Progenitor cell of endocrine pancreas (in vitro differentiated cells): ENCODE measurements at regions not wholly inside any gene's neighbourhood (a gene's known extent, or its start where the extent isn't known, plus 50 kb on each side); places are given as distances from the start of the nearest gene placed in this dataset.
A peak's percentile ranks its signal among the peaks of the same experiment; 100 is the strongest.
"Not testable (repeated sequence)": the region's sequence is repeated elsewhere in the genome, so short reads cannot be mapped to it uniquely, and the experiment has no call there.

Experiments
- DNase-seq: peaks from one replicate; pipeline ENCODE4 v3.0.0; 2021; ENCODE audit warnings: low spot score; ENCODE audit not compliant: unreplicated experiment
- H3K27ac Mint-ChIP-seq: 2 replicates; pipeline ENCODE4 v1.8.0; 2021; ENCODE audit warnings: mild to moderate bottlenecking, moderate library complexity, mixed read lengths
- H3K27me3 Mint-ChIP-seq: 2 replicates; pipeline ENCODE4 v1.8.0; 2021; ENCODE audit warnings: mixed read lengths
- H3K36me3 Mint-ChIP-seq: 2 replicates; pipeline ENCODE4 v1.8.0; 2022; ENCODE audit warnings: mixed read lengths; ENCODE audit not compliant: insufficient read depth
- H3K4me1 Mint-ChIP-seq: 2 replicates; pipeline ENCODE4 v1.8.0; 2021; ENCODE audit warnings: low read depth, mixed read lengths
- H3K4me3 Mint-ChIP-seq: 2 replicates; pipeline ENCODE4 v1.8.0; 2021; ENCODE audit warnings: low read depth, mild to moderate bottlenecking, moderate library complexity, mixed read lengths
- H3K9me3 Mint-ChIP-seq: 2 replicates; pipeline ENCODE4 v1.8.0; 2021; ENCODE audit warnings: low read depth, mixed read lengths
- CTCF ChIP-seq: fragments of 200-600 bp; sonication (generic); IDR thresholded peaks from one replicate; pipeline ENCODE4 v1.5.0; 2021; ENCODE audit warnings: antibody characterized with exemption, mild to moderate bottlenecking; ENCODE audit not compliant: unreplicated experiment

GRCh38 chr4:9110700-9111099 lies 59.5 kb upstream of the FAM90A26 start:
- not testable (repeated sequence) for H3K27me3 Mint-ChIP-seq, H3K4me1 Mint-ChIP-seq, H3K27ac Mint-ChIP-seq, H3K4me3 Mint-ChIP-seq, DNase-seq, H3K9me3 Mint-ChIP-seq, H3K36me3 Mint-ChIP-seq

- TF ChIP-seq CTCF, result peak; percentile 45
- not testable (repeated sequence) for H3K27ac Mint-ChIP-seq, H3K4me1 Mint-ChIP-seq, H3K36me3 Mint-ChIP-seq, H3K4me3 Mint-ChIP-seq, H3K27me3 Mint-ChIP-seq, H3K9me3 Mint-ChIP-seq, DNase-seq
These were observed 67.1 kb upstream of the FAM90A26 start for GRCh38 chr4:9103148-9103524.

DNA sequence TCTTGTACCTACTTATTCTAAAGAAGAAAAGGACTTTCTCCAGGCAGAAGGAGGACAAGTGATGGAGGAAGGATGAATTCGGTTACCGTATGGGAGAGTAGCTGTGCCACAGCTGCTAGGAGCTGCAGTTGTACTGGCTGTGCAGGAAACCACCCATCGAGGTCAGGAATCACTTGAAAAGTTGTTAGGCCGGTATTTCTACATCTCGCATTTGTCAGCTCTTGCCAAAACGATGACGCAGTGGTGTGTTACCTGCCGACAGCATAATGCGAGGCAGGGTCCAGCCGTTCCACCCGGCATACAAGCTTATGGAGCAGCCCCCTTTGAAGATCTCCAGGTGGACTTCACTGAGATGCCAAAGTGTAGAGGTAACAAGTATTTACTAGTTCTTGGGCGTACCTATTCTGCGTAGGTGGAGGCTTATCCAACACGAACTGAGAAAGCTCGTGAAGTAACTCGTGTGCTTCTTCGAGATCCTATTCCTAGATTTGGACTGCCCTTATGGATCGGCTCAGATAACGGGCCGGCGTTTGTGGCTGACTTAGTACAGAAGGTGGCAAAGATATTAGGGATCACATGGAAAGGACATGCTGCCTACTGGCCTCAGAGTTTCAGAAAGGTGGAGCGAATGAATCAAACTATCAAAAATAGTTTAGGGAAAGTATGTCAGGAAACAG lies 67.6 kb upstream of the FAM90A26 start:
- not testable (repeated sequence) for H3K27me3 Mint-ChIP-seq, H3K4me1 Mint-ChIP-seq, DNase-seq, H3K36me3 Mint-ChIP-seq, H3K4me3 Mint-ChIP-seq
- Mint-ChIP-seq H3K27ac (peak overlapping the region; percentile 83), H3K9me3 (peaks cover 12% of the 10 kb centered on the region)

- DNase-seq, H3K4me3 Mint-ChIP-seq, H3K27me3 Mint-ChIP-seq, H3K27ac Mint-ChIP-seq, H3K4me1 Mint-ChIP-seq, H3K36me3 Mint-ChIP-seq: not testable (repeated sequence)
- peaks cover 46% of the 10 kb centered on the region for H3K9me3 Mint-ChIP-seq
These were observed 73.9 kb upstream of the FAM90A26 start for GRCh38 chr4:9096330-9096729.

DNA sequence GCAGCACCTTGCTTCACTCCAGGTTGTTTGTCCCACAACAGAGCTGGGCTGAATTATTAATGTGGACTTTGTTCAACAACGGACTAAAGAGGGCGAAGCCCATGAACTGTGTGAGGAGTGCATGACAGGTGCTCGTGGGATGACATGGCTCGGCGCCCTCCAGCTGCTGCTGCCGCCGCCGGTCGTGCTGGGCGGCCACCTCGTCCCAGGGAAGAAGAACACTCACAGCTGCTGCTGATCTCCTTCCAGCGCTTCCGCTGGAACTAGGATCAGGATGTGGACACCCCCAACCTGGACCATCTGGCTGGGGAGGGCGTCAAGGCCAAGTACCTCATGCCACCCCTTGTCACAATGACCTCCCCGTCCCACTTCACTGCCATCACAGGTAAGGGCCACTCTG lies 91.4 kb upstream of the FAM90A26 start:
- peaks cover 37% of the 10 kb centered on the region for H3K9me3 Mint-ChIP-seq
- not testable (repeated sequence) for DNase-seq

DNA sequence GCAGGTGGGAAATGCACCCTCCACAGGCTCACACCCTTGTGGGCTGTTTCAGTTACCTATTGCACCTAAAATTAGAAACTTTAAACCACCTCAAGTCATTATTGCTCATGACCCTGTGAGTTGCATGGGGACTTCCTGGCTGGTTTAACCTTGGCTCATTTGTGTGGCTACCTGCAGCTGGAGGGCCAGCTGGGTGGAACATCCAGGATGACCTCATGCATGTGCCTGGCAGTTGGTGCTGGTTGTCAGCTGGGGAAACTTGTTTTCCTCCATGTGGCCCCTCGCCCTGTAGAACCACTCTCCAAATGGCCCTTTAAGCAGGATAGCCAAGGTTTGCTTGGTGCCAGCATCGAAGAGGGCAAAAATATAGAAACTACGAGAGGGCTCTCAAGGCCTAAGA lies 93.2 kb upstream of the FAM90A26 start:
- Mint-ChIP-seq H3K4me1 (peaks cover 12% of the 10 kb centered on the region), H3K9me3 (peaks cover 27% of the 10 kb centered on the region)
- H3K27me3 Mint-ChIP-seq, DNase-seq, H3K4me3 Mint-ChIP-seq, H3K27ac Mint-ChIP-seq, H3K36me3 Mint-ChIP-seq: not testable (repeated sequence)

More for the DNA sequence above, 91.4 kb upstream of the FAM90A26 start:
- not testable (repeated sequence) for H3K4me1 Mint-ChIP-seq, H3K36me3 Mint-ChIP-seq, H3K27ac Mint-ChIP-seq, H3K27me3 Mint-ChIP-seq, H3K4me3 Mint-ChIP-seq

- peaks cover 22% of the 10 kb centered on the region for H3K9me3 Mint-ChIP-seq
- H3K4me3 Mint-ChIP-seq, H3K27ac Mint-ChIP-seq, DNase-seq, H3K36me3 Mint-ChIP-seq, H3K27me3 Mint-ChIP-seq: not testable (repeated sequence)
- H3K4me1 Mint-ChIP-seq, result peaks cover 12% of the 10 kb centered on the region
These were observed 93.7 kb upstream of the FAM90A26 start for GRCh38 chr4:9076486-9076885.

DNA sequence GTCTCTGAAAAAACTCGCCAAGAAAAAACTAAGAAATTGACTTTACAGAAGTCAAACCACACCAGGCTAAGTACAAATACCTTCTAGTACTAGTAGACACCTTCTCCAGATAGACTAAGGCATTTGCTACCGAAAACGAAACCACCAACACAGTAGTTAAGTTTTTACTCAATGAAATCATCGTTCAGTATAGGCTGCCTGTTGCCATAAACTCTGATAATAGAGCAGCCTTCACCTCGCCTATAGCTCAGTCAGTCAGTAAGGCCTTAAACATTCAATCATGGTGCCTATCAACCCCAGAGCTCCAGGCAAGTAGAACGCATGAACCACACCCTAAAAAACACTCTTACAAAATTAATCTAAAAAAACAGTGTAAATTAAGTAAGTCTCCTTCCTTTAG lies 96.8 kb upstream of the FAM90A26 start:
- Mint-ChIP-seq H3K9me3 (peaks cover 27% of the 10 kb centered on the region), H3K4me1 (peaks cover 12% of the 10 kb centered on the region)
- not testable (repeated sequence) for DNase-seq, H3K36me3 Mint-ChIP-seq, H3K27me3 Mint-ChIP-seq, H3K27ac Mint-ChIP-seq, H3K4me3 Mint-ChIP-seq

- not testable (repeated sequence) for H3K4me3 Mint-ChIP-seq, H3K36me3 Mint-ChIP-seq, DNase-seq, H3K27me3 Mint-ChIP-seq, H3K27ac Mint-ChIP-seq
- H3K9me3 Mint-ChIP-seq, result peaks cover 27% of the 10 kb centered on the region
- peaks cover 12% of the 10 kb centered on the region for H3K4me1 Mint-ChIP-seq
These were observed 97.5 kb upstream of the FAM90A26 start for GRCh38 chr4:9072521-9073220.

GRCh38 chr4:9067923-9068322 lies 102.3 kb upstream of the FAM90A26 start:
- not testable (repeated sequence) for H3K36me3 Mint-ChIP-seq, H3K4me3 Mint-ChIP-seq, H3K4me1 Mint-ChIP-seq, H3K27me3 Mint-ChIP-seq, H3K27ac Mint-ChIP-seq, DNase-seq
- H3K9me3 Mint-ChIP-seq, result peaks cover 42% of the 10 kb centered on the region

GRCh38 chr4:9063612-9064011 lies 106.6 kb upstream of the FAM90A26 start:
- H3K36me3 Mint-ChIP-seq, H3K4me1 Mint-ChIP-seq, DNase-seq, H3K4me3 Mint-ChIP-seq, H3K27me3 Mint-ChIP-seq, H3K27ac Mint-ChIP-seq: not testable (repeated sequence)
- peaks cover 28% of the 10 kb centered on the region for H3K9me3 Mint-ChIP-seq

- H3K36me3 Mint-ChIP-seq, H3K4me1 Mint-ChIP-seq, H3K27me3 Mint-ChIP-seq, DNase-seq, H3K27ac Mint-ChIP-seq, H3K4me3 Mint-ChIP-seq: not testable (repeated sequence)
- peaks cover 15% of the 10 kb centered on the region for H3K9me3 Mint-ChIP-seq
These were observed 145.3 kb upstream of the FAM90A26 start for GRCh38 chr4:9024866-9025265.
